HCT116 (cell line): ENCODE measurements at regions not wholly inside any gene's neighbourhood (a gene's known extent, or its start where the extent isn't known, plus 50 kb on each side); places are given as distances from the start of the nearest gene placed in this dataset.

Experiments
- ATAC-seq: fragments of 200-7000 bp; cut with Tn5 transposase; 2 replicates; pipeline ENCODE4 v1.9.1; 2020; ENCODE audit warnings: mild to moderate bottlenecking, moderate library complexity
- BruUV-seq: library from RNA; stranded (reverse); fragments of 400-500 nt; replicated peaks from 2 replicates; lab custom pipeline; 2021; lab: Mats Ljungman, UMichigan
- CTCF ChIA-PET: fragments of 300-600 bp; sonication (Branson Sonifier 250); formaldehyde crosslinking; loops from one replicate; lab custom pipeline; 2021; ENCODE audit warnings: antibody characterized with exemption; lab: Charles Lee
- POLR2A ChIA-PET: fragments of 300-600, 350-600 bp; sonication (Branson Sonifier 250); formaldehyde crosslinking; loops from one replicate; lab custom pipeline; 2021; ENCODE audit warnings: antibody characterized with exemption; lab: Charles Lee
- RAD21 ChIA-PET, 2 experiments: fragments of 300-600 bp; sonication (Branson Sonifier 250); formaldehyde crosslinking; loops; one replicate each; lab custom pipeline; 2023; ENCODE audit warnings: low total read pairs in 2 of 2; ENCODE audit not compliant: uncharacterized antibody in 2 of 2, unreplicated experiment in 2 of 2, low non-redundant PET in 1 of 2; lab: Charles Lee
- DNase-seq: peaks from one replicate; pipeline ENCODE4 v3.0.0-alpha.2; 2010; ENCODE audit warnings: low read depth, low spot score
- H2AFZ ChIP-seq: fragments of 200-600 bp; shearing (Covaris generic), sonication (generic); 2 replicates; pipeline ENCODE4 v1.6.1; 2017; ENCODE audit warnings: low read depth, mixed run types, mixed read lengths, antibody characterized with exemption, low read length; ENCODE audit not compliant: poor library complexity, severe bottlenecking
- H3K27ac ChIP-seq: 2 replicates; pipeline ENCODE4 v1.5.1; 2012; ENCODE audit warnings: low read depth, low read length
- H3K27me3 ChIP-seq: fragments of 200-600 bp; sonication (generic); 2 replicates; pipeline ENCODE4 v1.6.1; 2016; ENCODE audit warnings: mixed run types, low read length, mixed read lengths; ENCODE audit not compliant: insufficient read depth
- H3K36me3 ChIP-seq, 2 experiments: fragments of 200-500 bp in 1 of 2; fragments of 200-600 bp in 1 of 2; sonication (Bioruptor generic) in 1 of 2; sonication (generic) in 1 of 2; 2 replicates each; pipeline versions ENCODE4 v1.5.1 to v1.6.1; 2014 to 2016; ENCODE audit warnings: low read length in 2 of 2, inconsistent platforms in 1 of 2, mixed read lengths in 1 of 2, mixed run types in 1 of 2; ENCODE audit not compliant: insufficient read depth in 2 of 2, control insufficient read depth in 1 of 2
- H3K4me1 ChIP-seq, 2 experiments: fragments of 200-600 bp in 1 of 2; sonication (generic) in 1 of 2; 2 replicates each; pipeline versions ENCODE4 v1.5.1 to v1.6.1; 2012 to 2017; ENCODE audit warnings: low read length in 2 of 2, inconsistent platforms in 1 of 2, mild to moderate bottlenecking in 1 of 2, mixed read lengths in 1 of 2, mixed run types in 1 of 2, moderate library complexity in 1 of 2; ENCODE audit not compliant: insufficient read depth in 2 of 2, control insufficient read depth in 1 of 2
- H3K4me2 ChIP-seq: fragments of 200-600 bp; sonication (generic); 2 replicates; pipeline ENCODE4 v1.6.1; 2017; ENCODE audit warnings: mixed run types, low read length, mixed read lengths
- H3K4me3 ChIP-seq, 2 experiments: fragments of 200-600 bp in 1 of 2; sonication (generic) in 1 of 2; replicated peaks in 1 of 2; 2 replicates each; pipeline ENCODE4 v1.5.1; 2011 to 2016; ENCODE audit warnings: low read length in 2 of 2, control low read depth in 1 of 2, low read depth in 1 of 2, mild to moderate bottlenecking in 1 of 2, mixed read lengths in 1 of 2, mixed run types in 1 of 2
- H3K79me2 ChIP-seq: fragments of 200-600 bp; sonication (generic); 2 replicates; pipeline ENCODE4 v1.6.1; 2017; ENCODE audit warnings: mild to moderate bottlenecking, mixed run types, low read length, moderate library complexity, mixed read lengths; ENCODE audit not compliant: insufficient read depth
- H3K9ac ChIP-seq: fragments of 200-600 bp; sonication (generic); 2 replicates; pipeline ENCODE4 v1.6.1; 2016; ENCODE audit warnings: low read length, mixed read lengths
- H3K9me2 ChIP-seq: fragments of 200-600 bp; sonication (generic), shearing (Covaris generic); 2 replicates; pipeline ENCODE4 v1.6.1; 2017; ENCODE audit warnings: mixed run types, mild to moderate bottlenecking, moderate library complexity; ENCODE audit not compliant: insufficient read depth
- H3K9me3 ChIP-seq, 2 experiments: fragments of 200-500 bp in 1 of 2; fragments of 200-600 bp in 1 of 2; sonication (Bioruptor generic) in 1 of 2; sonication (generic) in 1 of 2; 2 replicates each; pipeline ENCODE4 v1.6.1; 2014 to 2017; ENCODE audit warnings: low read length in 2 of 2, mixed read lengths in 2 of 2, inconsistent platforms in 1 of 2, low read depth in 1 of 2, mild to moderate bottlenecking in 1 of 2, mixed run types in 1 of 2, moderate library complexity in 1 of 2; ENCODE audit not compliant: control insufficient read depth in 1 of 2, insufficient read depth in 1 of 2
- H4K20me1 ChIP-seq: fragments of 200-600 bp; sonication (generic), shearing (Covaris generic); 2 replicates; pipeline ENCODE4 v1.6.1; 2017; ENCODE audit warnings: mixed run types, mild to moderate bottlenecking, moderate library complexity; ENCODE audit not compliant: insufficient read depth
- ATF3 ChIP-seq: IDR thresholded peaks from 2 replicates; pipeline ENCODE4 v1.6.1; 2012
- POLR2A ChIP-seq: IDR thresholded peaks from 2 replicates; pipeline ENCODE4 v1.7.0; 2011; ENCODE audit warnings: borderline replicate concordance; ENCODE audit not compliant: insufficient read depth, insufficient read length; ENCODE audit errors: extremely low read depth
- REST ChIP-seq: IDR thresholded peaks from 2 replicates; pipeline ENCODE4 v1.6.1; 2012; ENCODE audit warnings: low read depth
- intact Hi-C: fragments of 100-400 bp; cut with micrococcal nuclease; formaldehyde crosslinking; loops from 2 replicates; pipeline ENCODE4 v1.10.0; 2022

- Histone ChIP-seq H3K9me3 (no peaks in the 10 kb centered on the region), H3K9ac (no peak overlapping the region), H2AFZ (no peak overlapping the region), H3K79me2 (no peaks in the 10 kb centered on the region), H3K27me3 (no peaks in the 10 kb centered on the region), H3K4me3 (no peak overlapping the region), H3K9me2 (no peaks in the 10 kb centered on the region), H3K27ac (no peak overlapping the region), H3K36me3 (no peaks in the 10 kb centered on the region), H3K4me2 (no peak overlapping the region), H4K20me1 (no peaks in the 10 kb centered on the region), H3K4me1 (no peaks in the 10 kb centered on the region)
- BruUV-seq, result no TSS peak
- no peak for DNase-seq
- intact Hi-C loops, result no loop called here
- RAD21 ChIA-PET, result no interaction called here
- ATAC-seq, result no peak
- TF ChIP-seq ATF3 (no peak), REST (no peak), POLR2A (no peak)
- POLR2A ChIA-PET, result no interaction called here
- CTCF ChIA-PET, result no interaction called here
Observed at GRCh38 chr7:1311406-1312135, 78.9 kb downstream of the UNCX start.
